ENCODE measurements at regions not wholly inside any gene's neighbourhood (a gene's known extent, or its start where the extent isn't known, plus 50 kb on each side); places are given as distances from the start of the nearest gene placed in this dataset.

DNA sequence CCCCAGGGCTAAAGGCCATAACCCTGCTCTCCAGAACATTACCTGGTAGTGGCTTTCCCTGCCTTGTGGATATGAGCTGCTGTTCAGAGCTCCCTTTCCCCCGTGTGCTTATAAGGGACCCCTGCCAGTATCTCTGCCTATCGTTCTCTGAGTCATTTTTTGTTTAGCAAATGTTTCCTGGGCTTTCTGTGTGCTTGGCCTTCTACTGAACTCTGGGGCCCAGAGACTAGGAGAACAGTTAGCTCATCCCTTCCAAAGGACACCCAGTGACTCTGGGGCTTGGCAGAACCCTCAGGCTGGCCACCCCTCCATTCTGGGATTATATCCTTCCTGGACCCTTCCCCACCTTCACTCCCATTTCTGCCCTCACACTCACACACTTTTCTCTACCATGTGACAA, 80.8 kb upstream of the POU3F1 start:
- POLR2A ChIA-PET = interaction anchor here (0.8 kb wide), 1 partner anchor 11 kb away, joined by 3 read pairs; no protein-coding TSS in a partner anchor
- Mint-ChIP-seq H3K36me3 (ENCODE audit: low read depth) (no peaks in the 10 kb centered on the region), H3K27me3 (peaks cover 14% of the 10 kb centered on the region), H3K4me3 (no peak overlapping the region), H3K4me1 (ENCODE audit: low read depth) (no peaks in the 10 kb centered on the region), H3K9me3 (no peaks in the 10 kb centered on the region), H3K27ac (no peak overlapping the region)
- intact Hi-C loops (cut with micrococcal nuclease) = no loop called here
- no peak for DNase-seq
- CTCF ChIA-PET = no interaction called here
- TF ChIP-seq, protein P1, sequence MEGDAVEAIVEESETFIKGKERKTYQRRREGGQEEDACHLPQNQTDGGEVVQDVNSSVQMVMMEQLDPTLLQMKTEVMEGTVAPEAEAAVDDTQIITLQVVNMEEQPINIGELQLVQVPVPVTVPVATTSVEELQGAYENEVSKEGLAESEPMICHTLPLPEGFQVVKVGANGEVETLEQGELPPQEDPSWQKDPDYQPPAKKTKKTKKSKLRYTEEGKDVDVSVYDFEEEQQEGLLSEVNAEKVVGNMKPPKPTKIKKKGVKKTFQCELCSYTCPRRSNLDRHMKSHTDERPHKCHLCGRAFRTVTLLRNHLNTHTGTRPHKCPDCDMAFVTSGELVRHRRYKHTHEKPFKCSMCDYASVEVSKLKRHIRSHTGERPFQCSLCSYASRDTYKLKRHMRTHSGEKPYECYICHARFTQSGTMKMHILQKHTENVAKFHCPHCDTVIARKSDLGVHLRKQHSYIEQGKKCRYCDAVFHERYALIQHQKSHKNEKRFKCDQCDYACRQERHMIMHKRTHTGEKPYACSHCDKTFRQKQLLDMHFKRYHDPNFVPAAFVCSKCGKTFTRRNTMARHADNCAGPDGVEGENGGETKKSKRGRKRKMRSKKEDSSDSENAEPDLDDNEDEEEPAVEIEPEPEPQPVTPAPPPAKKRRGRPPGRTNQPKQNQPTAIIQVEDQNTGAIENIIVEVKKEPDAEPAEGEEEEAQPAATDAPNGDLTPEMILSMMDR (IDR thresholded peaks at IDR 0.05) = no peak
- no peak for ATAC-seq

DNA sequence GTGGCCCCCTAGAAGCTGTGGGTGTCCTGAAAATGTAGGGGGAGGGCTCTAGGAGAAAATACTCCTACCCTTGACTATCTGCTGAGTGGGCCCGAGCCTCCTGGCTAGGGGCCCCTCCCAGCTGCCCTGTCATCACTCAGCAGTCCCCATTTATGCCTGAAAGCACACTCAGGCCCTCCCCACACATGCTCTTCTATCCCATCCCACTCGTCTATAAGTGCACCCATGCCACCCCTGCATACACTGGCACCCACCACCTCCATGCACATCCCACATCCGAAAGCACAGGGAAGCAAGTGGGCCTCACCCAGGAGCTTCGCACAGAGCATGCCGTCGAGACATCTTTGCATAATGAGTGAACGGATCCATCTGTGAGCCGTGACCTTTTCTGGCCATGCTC, 80.4 kb upstream of the POU3F1 start:
- Mint-ChIP-seq H3K36me3 (ENCODE audit: low read depth) (no peaks in the 10 kb centered on the region), H3K4me1 (ENCODE audit: low read depth) (no peaks in the 10 kb centered on the region), H3K27ac (no peak overlapping the region), H3K4me3 (no peak overlapping the region), H3K27me3 (peaks cover 10% of the 10 kb centered on the region), H3K9me3 (no peaks in the 10 kb centered on the region)
- ChIA-PET POLR2A (interaction anchor here (0.8 kb wide), 1 partner anchor 10 kb away, joined by 3 read pairs; no protein-coding TSS in a partner anchor), CTCF (no interaction called here)
- TF ChIP-seq, protein P1 (IDR thresholded peaks at IDR 0.05) = no peak
- intact Hi-C loops (cut with micrococcal nuclease) = no loop called here
- no peak for ATAC-seq
- DNase-seq = no peak

DNA sequence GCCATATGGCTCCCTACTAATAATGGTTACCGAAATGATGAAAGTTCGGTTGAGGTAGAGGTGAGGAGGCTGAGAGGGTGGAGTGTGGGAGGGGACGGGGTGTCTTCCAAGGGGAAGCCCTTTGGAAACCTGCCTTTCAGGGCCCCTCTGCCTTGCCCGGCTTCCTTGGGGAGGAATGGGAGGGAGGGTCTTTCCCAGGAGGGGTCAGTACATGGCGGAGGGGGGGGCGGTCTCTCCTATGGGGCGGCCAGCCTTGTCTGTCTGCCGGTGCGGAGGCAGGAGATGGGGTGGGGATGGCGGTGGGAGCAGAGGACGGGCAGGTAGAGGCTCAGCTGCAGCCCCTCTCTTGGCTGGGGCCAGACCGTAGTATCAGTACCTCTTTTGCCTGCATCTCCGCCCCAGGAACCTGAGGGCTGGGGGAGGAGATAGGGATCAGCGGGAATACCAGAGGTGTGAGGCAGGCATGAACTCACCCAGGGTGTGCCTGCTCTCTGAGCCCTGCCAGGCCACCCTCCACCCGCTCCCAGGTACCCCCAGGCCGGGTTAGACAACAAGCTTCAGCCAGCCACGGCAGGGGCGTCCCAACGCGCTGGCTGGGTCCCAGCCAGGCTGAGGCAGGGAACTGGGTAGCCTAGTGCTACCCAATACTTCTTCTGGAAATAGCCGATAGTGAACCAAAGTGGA, 79.4 kb upstream of the POU3F1 start:
- DNase-seq (no peak), ATAC-seq (no peak)
- Mint-ChIP-seq H3K27ac (no peak overlapping the region), H3K4me1 (ENCODE audit: low read depth) (no peaks in the 10 kb centered on the region), H3K27me3 (peaks cover 2% of the 10 kb centered on the region), H3K36me3 (ENCODE audit: low read depth) (no peaks in the 10 kb centered on the region), H3K4me3 (no peak overlapping the region), H3K9me3 (no peaks in the 10 kb centered on the region)
- ChIA-PET CTCF (no interaction called here), POLR2A (no interaction called here)
- TF ChIP-seq, protein P1 (IDR thresholded peaks at IDR 0.05) = no peak
- intact Hi-C loops (cut with micrococcal nuclease) = no loop called here

DNA sequence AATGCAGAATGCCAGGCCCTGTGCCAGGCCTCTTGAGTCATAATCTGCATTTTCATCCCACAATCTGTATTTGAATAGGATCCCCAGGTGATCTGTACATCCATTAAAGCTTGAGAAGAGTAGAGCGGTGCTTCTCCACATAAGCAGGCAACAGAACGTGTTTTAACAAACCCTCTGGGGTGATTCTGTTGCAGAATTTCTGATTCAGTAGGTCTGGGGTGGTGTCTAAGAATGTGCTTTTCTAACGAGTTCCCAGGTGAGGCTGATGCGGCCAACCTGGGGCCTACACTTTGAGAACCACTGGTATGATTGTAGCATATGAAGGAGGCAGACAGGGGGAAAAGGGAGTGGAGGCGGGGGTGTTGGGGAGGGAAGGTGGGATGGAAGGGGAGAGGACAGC, 78.4 kb upstream of the POU3F1 start:
- no peak for DNase-seq
- H3K36me3 Mint-ChIP-seq (ENCODE audit: low read depth) = no peaks in the 10 kb centered on the region
- no peaks in the 10 kb centered on the region for H3K9me3 Mint-ChIP-seq
- CTCF ChIA-PET = no interaction called here
- TF ChIP-seq, protein P1 (IDR thresholded peaks at IDR 0.05) = no peak
- no peak overlapping the region for H3K4me3 Mint-ChIP-seq
- no peak for ATAC-seq
- no peaks in the 10 kb centered on the region for H3K4me1 Mint-ChIP-seq (ENCODE audit: low read depth)
- H3K27ac Mint-ChIP-seq = no peak overlapping the region
- POLR2A ChIA-PET = no interaction called here
- intact Hi-C loops (cut with micrococcal nuclease) = no loop called here
- peaks cover 2% of the 10 kb centered on the region for H3K27me3 Mint-ChIP-seq

DNA sequence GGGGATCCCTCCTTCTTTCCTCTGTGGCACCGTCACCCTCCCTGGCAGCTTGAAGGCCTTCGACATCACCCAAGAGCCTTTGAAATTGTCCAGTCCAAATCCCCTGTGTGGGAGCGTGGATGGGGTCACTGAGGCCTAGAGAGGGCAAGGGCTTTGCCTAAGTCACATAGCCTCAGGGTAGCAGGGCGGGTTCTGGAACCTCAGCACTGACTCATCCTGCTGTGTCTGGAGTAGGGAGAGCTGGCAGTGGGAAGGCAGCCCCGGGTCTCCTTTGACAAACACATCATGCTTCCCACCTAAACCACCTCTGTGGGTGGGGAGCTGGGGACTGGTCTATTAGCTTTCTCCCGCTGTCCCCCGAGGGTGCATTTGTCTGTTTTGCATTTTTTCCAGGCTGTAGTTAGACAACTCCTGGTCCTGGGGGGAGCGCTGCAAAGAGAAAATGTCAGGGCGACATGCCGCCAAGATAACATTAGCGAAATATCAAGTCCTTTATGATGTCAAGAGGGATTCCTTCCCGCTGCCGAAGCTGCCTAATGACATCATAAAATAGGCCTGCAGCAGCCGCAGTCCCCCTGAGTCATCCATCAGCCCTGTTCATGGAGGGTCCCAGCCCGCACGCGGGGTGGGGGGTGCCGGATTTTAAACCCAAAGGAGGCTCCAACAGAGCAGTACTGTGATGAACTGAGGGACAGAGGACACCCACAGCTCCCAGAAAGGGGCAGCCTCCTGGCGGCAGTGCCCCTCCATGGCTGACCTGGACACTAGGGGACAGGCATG, 77.0 kb upstream of the POU3F1 start:
- intact Hi-C loops (cut with micrococcal nuclease) = no loop called here
- POLR2A ChIA-PET = no interaction called here
- Mint-ChIP-seq H3K27ac (no peak overlapping the region), H3K4me1 (ENCODE audit: low read depth) (no peaks in the 10 kb centered on the region), H3K9me3 (no peaks in the 10 kb centered on the region), H3K36me3 (ENCODE audit: low read depth) (no peaks in the 10 kb centered on the region), H3K4me3 (no peak overlapping the region), H3K27me3 (no peaks in the 10 kb centered on the region)
- DNase-seq = no peak
- TF ChIP-seq, protein P1 (IDR thresholded peaks at IDR 0.05) = no peak
- ATAC-seq = no peak
- CTCF ChIA-PET = no interaction called here

Measured in activated CD8-positive, alpha-beta T cell treated with anti-CD3 and anti-CD28 coated beads for 36 hours (primary cell).